ENCODE measurements at regions not wholly inside any gene's neighbourhood (a gene's known extent, or its start where the extent isn't known, plus 50 kb on each side); places are given as distances from the start of the nearest gene placed in this dataset.

DNA sequence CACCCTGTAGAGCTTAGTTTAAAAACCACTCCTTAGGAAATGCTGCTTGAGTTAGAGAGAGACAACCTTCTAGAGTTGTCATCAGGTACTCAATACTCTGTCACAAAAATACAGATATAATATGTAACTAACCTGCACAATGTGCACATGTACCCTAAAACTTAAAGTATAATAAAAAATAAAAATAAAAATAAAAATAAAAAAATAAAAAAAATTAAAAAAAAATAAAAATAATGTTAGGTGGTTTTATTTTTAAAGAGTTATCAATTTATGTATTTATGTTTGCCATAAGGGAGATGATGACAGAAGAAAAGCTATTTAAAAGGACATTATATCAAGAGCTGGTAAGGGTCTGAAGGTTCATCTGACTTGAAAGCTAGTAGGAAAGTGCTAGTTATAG lies 397.9 kb downstream of the TMA16 start:
- ChIA-PET CTCF (interaction anchor here (0.6 to 0.9 kb wide), 2 partner anchors 9 to 10 kb away, joined by 3 to 4 read pairs; no protein-coding TSS in a partner anchor), POLR2A (no interaction called here)
- ATAC-seq (no peak), DNase-seq (ENCODE audit: low spot score) (no peak)
- Mint-ChIP-seq H3K27me3 (ENCODE audit: low read depth) (no peaks in the 10 kb centered on the region), H3K9me3 (peaks cover 6% of the 10 kb centered on the region), H3K4me1 (peaks cover 23% of the 10 kb centered on the region), H3K27ac (no peak overlapping the region), H3K4me3 (no peak overlapping the region), H3K36me3 (peaks cover 5% of the 10 kb centered on the region; the same call in 1 of the 2 replicates)
- TF ChIP-seq NR1H2 (CRISPR knock-in tag; IDR thresholded peaks at IDR 0.05) (no peak), HMGA2 (CRISPR knock-in tag; IDR thresholded peaks at IDR 0.05) (peak; percentile 93)

DNA sequence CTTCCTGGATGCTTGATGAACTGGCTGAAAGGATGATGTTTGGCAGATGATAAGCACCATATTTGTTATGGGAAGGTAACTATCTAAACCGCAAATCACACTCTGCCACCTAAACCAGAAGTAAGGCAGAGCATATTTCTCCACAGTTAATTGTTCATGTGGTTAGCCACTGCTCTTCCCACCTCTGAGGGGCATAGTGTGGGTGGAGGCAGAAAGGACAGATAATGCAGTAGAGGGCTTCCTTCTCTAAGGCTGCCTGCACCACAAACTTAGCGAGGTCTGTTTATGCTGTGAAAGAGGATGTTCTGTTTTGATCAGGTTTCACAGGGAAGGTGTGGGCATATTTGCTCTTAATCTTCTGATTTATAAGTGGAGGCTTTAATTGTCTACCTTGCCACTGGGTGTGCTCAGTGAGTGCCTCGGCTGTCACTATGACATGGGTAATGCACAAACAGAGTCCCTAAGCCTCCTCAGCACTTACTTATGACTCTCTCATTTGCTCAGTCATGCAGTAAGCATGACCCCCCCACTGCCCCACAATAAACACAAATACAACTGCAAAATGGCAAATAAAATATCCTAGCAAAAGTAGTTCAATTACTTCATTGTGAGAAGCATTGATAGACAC lies 401.0 kb downstream of the TMA16 start:
- Mint-ChIP-seq H3K9me3 (peaks cover 14% of the 10 kb centered on the region), H3K4me3 (no peak overlapping the region), H3K27me3 (ENCODE audit: low read depth) (no peaks in the 10 kb centered on the region), H3K27ac (peak overlapping the region; percentile 27; the same call in 1 of the 2 replicates), H3K4me1 (peaks cover 23% of the 10 kb centered on the region), H3K36me3 (peaks cover 12% of the 10 kb centered on the region)
- ATAC-seq = peak; percentile 47; the same call in 1 of the 2 replicates
- ChIA-PET POLR2A (no interaction called here), CTCF (no interaction called here)
- TF ChIP-seq, protein P1, sequence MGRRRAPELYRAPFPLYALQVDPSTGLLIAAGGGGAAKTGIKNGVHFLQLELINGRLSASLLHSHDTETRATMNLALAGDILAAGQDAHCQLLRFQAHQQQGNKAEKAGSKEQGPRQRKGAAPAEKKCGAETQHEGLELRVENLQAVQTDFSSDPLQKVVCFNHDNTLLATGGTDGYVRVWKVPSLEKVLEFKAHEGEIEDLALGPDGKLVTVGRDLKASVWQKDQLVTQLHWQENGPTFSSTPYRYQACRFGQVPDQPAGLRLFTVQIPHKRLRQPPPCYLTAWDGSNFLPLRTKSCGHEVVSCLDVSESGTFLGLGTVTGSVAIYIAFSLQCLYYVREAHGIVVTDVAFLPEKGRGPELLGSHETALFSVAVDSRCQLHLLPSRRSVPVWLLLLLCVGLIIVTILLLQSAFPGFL (CRISPR knock-in tag; IDR thresholded peaks at IDR 0.05; ENCODE audit: borderline replicate concordance) = no peak
- TF ChIP-seq, protein P2, sequence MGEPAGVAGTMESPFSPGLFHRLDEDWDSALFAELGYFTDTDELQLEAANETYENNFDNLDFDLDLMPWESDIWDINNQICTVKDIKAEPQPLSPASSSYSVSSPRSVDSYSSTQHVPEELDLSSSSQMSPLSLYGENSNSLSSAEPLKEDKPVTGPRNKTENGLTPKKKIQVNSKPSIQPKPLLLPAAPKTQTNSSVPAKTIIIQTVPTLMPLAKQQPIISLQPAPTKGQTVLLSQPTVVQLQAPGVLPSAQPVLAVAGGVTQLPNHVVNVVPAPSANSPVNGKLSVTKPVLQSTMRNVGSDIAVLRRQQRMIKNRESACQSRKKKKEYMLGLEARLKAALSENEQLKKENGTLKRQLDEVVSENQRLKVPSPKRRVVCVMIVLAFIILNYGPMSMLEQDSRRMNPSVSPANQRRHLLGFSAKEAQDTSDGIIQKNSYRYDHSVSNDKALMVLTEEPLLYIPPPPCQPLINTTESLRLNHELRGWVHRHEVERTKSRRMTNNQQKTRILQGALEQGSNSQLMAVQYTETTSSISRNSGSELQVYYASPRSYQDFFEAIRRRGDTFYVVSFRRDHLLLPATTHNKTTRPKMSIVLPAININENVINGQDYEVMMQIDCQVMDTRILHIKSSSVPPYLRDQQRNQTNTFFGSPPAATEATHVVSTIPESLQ (CRISPR knock-in tag; IDR thresholded peaks at IDR 0.05) = no peak
- TF ChIP-seq, protein P3, sequence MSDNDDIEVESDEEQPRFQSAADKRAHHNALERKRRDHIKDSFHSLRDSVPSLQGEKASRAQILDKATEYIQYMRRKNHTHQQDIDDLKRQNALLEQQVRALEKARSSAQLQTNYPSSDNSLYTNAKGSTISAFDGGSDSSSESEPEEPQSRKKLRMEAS (CRISPR knock-in tag; IDR thresholded peaks at IDR 0.05) = no peak
- TF ChIP-seq, protein P4, sequence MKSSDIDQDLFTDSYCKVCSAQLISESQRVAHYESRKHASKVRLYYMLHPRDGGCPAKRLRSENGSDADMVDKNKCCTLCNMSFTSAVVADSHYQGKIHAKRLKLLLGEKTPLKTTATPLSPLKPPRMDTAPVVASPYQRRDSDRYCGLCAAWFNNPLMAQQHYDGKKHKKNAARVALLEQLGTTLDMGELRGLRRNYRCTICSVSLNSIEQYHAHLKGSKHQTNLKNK (CRISPR knock-in tag; IDR thresholded peaks at IDR 0.05) = no peak
- TF ChIP-seq, protein P5, sequence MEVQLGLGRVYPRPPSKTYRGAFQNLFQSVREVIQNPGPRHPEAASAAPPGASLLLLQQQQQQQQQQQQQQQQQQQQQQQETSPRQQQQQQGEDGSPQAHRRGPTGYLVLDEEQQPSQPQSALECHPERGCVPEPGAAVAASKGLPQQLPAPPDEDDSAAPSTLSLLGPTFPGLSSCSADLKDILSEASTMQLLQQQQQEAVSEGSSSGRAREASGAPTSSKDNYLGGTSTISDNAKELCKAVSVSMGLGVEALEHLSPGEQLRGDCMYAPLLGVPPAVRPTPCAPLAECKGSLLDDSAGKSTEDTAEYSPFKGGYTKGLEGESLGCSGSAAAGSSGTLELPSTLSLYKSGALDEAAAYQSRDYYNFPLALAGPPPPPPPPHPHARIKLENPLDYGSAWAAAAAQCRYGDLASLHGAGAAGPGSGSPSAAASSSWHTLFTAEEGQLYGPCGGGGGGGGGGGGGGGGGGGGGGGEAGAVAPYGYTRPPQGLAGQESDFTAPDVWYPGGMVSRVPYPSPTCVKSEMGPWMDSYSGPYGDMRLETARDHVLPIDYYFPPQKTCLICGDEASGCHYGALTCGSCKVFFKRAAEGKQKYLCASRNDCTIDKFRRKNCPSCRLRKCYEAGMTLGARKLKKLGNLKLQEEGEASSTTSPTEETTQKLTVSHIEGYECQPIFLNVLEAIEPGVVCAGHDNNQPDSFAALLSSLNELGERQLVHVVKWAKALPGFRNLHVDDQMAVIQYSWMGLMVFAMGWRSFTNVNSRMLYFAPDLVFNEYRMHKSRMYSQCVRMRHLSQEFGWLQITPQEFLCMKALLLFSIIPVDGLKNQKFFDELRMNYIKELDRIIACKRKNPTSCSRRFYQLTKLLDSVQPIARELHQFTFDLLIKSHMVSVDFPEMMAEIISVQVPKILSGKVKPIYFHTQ (CRISPR knock-in tag; IDR thresholded peaks at IDR 0.05) = no peak
- TF ChIP-seq KAT7 (CRISPR knock-in tag; IDR thresholded peaks at IDR 0.05; ENCODE audit: borderline replicate concordance) (no peak), MYBL2 (CRISPR knock-in tag; IDR thresholded peaks at IDR 0.05) (no peak), CREB1 (CRISPR knock-in tag; IDR thresholded peaks at IDR 0.05) (no peak)
- TF ChIP-seq, protein P6, sequence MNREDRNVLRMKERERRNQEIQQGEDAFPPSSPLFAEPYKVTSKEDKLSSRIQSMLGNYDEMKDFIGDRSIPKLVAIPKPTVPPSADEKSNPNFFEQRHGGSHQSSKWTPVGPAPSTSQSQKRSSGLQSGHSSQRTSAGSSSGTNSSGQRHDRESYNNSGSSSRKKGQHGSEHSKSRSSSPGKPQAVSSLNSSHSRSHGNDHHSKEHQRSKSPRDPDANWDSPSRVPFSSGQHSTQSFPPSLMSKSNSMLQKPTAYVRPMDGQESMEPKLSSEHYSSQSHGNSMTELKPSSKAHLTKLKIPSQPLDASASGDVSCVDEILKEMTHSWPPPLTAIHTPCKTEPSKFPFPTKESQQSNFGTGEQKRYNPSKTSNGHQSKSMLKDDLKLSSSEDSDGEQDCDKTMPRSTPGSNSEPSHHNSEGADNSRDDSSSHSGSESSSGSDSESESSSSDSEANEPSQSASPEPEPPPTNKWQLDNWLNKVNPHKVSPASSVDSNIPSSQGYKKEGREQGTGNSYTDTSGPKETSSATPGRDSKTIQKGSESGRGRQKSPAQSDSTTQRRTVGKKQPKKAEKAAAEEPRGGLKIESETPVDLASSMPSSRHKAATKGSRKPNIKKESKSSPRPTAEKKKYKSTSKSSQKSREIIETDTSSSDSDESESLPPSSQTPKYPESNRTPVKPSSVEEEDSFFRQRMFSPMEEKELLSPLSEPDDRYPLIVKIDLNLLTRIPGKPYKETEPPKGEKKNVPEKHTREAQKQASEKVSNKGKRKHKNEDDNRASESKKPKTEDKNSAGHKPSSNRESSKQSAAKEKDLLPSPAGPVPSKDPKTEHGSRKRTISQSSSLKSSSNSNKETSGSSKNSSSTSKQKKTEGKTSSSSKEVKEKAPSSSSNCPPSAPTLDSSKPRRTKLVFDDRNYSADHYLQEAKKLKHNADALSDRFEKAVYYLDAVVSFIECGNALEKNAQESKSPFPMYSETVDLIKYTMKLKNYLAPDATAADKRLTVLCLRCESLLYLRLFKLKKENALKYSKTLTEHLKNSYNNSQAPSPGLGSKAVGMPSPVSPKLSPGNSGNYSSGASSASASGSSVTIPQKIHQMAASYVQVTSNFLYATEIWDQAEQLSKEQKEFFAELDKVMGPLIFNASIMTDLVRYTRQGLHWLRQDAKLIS (CRISPR knock-in tag; IDR thresholded peaks at IDR 0.05; ENCODE audit: borderline replicate concordance) = no peak
- DNase-seq (ENCODE audit: low spot score) = no peak

All from WTC11 (cell line).